Astrocyte (in vitro differentiated cells and primary cell): ENCODE measurements at regions not wholly inside any gene's neighbourhood (a gene's known extent, or its start where the extent isn't known, plus 50 kb on each side); places are given as distances from the start of the nearest gene placed in this dataset.
A peak's percentile ranks its signal among the peaks of the same experiment; 100 is the strongest.

ENCODE experiments used
- DNase-seq: peaks from one replicate; pipeline ENCODE4 v3.0.0-alpha.2; 2010; ENCODE audit warnings: low read depth
- FAIRE-seq: peaks from 2 replicates; lab custom pipeline; 2011; peaks lifted over from hg19 to GRCh38; lab: Jason Lieb, UNC
- H2AFZ ChIP-seq: 2 replicates; pipeline ENCODE4 v1.6.0; 2012; ENCODE audit warnings: low read depth, low read length, inconsistent platforms
- H3K27ac ChIP-seq: 2 replicates; pipeline ENCODE4 v1.5.1; 2011; ENCODE audit warnings: low read depth, low read length, inconsistent platforms
- H3K27me3 ChIP-seq: 2 replicates; pipeline ENCODE4 v1.6.0; 2011; ENCODE audit warnings: low read length, inconsistent platforms; ENCODE audit not compliant: insufficient read depth
- H3K36me3 ChIP-seq: 2 replicates; pipeline ENCODE4 v1.5.1; 2011; ENCODE audit warnings: low read length, inconsistent platforms; ENCODE audit not compliant: insufficient read depth
- H3K4me1 ChIP-seq: 2 replicates; pipeline ENCODE4 v1.5.1; 2011; ENCODE audit warnings: low read length, inconsistent platforms; ENCODE audit not compliant: insufficient read depth
- H3K4me2 ChIP-seq: 2 replicates; pipeline ENCODE4 v1.6.0; 2012; ENCODE audit warnings: low read length, inconsistent platforms
- H3K4me3 ChIP-seq: 2 replicates; pipeline ENCODE4 v1.5.1; 2011; ENCODE audit warnings: low read depth, mild to moderate bottlenecking, low read length, inconsistent platforms; ENCODE audit not compliant: insufficient read depth
- H3K79me2 ChIP-seq: 2 replicates; pipeline ENCODE4 v1.6.0; 2012; ENCODE audit warnings: mild to moderate bottlenecking, low read length, inconsistent platforms; ENCODE audit not compliant: insufficient read depth
- H3K9ac ChIP-seq: 2 replicates; pipeline ENCODE4 v1.6.0; 2012; ENCODE audit warnings: mild to moderate bottlenecking, low read length, inconsistent platforms
- H3K9me3 ChIP-seq: 2 replicates; pipeline ENCODE4 v1.5.1; 2012; ENCODE audit warnings: low read depth, mild to moderate bottlenecking, low read length, inconsistent platforms; ENCODE audit not compliant: insufficient read depth
- H4K20me1 ChIP-seq: 2 replicates; pipeline ENCODE4 v1.6.0; 2012; ENCODE audit warnings: low read length, inconsistent platforms; ENCODE audit not compliant: insufficient read depth
- H3K27ac Mint-ChIP-seq: one replicate; pipeline ENCODE4 v1.8.0; 2021; ENCODE audit warnings: mild to moderate bottlenecking, mixed read lengths; ENCODE audit not compliant: unreplicated experiment
- H3K27me3 Mint-ChIP-seq: one replicate; pipeline ENCODE4 v1.8.0; 2021; ENCODE audit warnings: low read depth, mixed read lengths; ENCODE audit not compliant: unreplicated experiment
- H3K36me3 Mint-ChIP-seq: one replicate; pipeline ENCODE4 v1.8.0; 2021; ENCODE audit warnings: low read depth, mixed read lengths; ENCODE audit not compliant: unreplicated experiment
- H3K4me1 Mint-ChIP-seq: one replicate; pipeline ENCODE4 v1.8.0; 2021; ENCODE audit warnings: low read depth, mixed read lengths; ENCODE audit not compliant: unreplicated experiment
- H3K4me3 Mint-ChIP-seq: one replicate; pipeline ENCODE4 v1.8.0; 2021; ENCODE audit warnings: mild to moderate bottlenecking, moderate library complexity, mixed read lengths; ENCODE audit not compliant: unreplicated experiment
- H3K9me3 Mint-ChIP-seq: one replicate; pipeline ENCODE4 v1.8.0; 2021; ENCODE audit warnings: mild to moderate bottlenecking, mixed read lengths; ENCODE audit not compliant: unreplicated experiment
- EZH2 ChIP-seq: IDR thresholded peaks from 2 replicates; pipeline ENCODE4 v1.6.1; 2012; ENCODE audit warnings: mild to moderate bottlenecking, low read length, inconsistent platforms; ENCODE audit not compliant: insufficient read depth
- TF ChIP-seq, protein P1 (sequence below): IDR thresholded peaks from 2 replicates; pipeline ENCODE4 v1.5.1; 2011; ENCODE audit warnings: low read depth, mild to moderate bottlenecking, inconsistent platforms, low read length, moderate library complexity; ENCODE audit not compliant: insufficient read depth

DNA sequence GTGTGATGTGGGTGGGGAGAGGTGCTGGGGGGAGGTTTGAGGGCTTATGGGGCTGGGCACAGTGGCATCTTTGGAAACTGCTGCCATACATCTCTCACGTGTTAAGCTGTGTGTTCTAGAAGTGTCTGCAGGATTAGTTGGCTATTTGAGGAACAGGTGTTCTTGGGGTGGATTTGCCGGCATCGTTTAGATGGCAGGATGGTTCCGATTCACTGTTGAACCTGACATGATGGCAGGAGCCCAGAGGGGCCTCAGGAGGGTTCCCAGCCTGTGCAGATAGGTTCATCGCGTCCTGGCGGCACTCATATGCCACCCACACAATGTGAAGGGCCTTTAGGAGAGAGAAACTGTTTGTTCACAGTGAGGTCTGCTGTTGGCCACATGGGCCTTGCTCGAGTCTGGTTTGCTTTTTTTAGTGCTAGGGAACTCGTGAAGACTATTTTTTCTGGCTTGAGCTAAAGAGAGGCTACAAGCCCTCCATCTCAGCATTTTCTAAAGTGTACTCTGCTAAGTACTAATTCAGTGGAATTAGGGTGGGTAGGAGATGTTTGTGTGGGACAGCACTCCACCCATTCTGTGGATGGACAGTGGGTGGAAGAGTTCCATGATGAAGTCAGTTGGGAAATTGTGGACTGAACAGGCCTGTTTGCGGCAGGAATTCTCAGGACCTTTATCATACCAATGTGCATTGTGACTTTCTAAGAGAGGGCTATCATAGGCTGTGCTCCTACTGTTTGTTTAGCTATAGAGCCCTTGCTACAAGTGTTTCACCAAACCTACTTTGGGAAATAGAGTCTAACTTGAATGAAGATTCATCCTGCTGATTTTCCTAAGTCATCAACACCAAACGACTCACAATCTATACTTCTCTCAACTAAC is 55.4 kb upstream of the PLET1 start:
- DNase-seq (no peak), FAIRE-seq (no peak)
- Histone ChIP-seq H3K79me2 (no peaks in the 10 kb centered on the region), H3K27ac (no peak overlapping the region), H3K27me3 (no peaks in the 10 kb centered on the region), H3K9ac (no peak overlapping the region), H3K4me1 (peaks cover 27% of the 10 kb centered on the region), H3K4me2 (no peak overlapping the region), H3K4me3 (no peak overlapping the region), H3K36me3 (no peaks in the 10 kb centered on the region), H2AFZ (no peak overlapping the region), H3K9me3 (no peaks in the 10 kb centered on the region), H4K20me1 (no peaks in the 10 kb centered on the region)
- no peak for TF ChIP-seq EZH2
- TF ChIP-seq, protein P1, sequence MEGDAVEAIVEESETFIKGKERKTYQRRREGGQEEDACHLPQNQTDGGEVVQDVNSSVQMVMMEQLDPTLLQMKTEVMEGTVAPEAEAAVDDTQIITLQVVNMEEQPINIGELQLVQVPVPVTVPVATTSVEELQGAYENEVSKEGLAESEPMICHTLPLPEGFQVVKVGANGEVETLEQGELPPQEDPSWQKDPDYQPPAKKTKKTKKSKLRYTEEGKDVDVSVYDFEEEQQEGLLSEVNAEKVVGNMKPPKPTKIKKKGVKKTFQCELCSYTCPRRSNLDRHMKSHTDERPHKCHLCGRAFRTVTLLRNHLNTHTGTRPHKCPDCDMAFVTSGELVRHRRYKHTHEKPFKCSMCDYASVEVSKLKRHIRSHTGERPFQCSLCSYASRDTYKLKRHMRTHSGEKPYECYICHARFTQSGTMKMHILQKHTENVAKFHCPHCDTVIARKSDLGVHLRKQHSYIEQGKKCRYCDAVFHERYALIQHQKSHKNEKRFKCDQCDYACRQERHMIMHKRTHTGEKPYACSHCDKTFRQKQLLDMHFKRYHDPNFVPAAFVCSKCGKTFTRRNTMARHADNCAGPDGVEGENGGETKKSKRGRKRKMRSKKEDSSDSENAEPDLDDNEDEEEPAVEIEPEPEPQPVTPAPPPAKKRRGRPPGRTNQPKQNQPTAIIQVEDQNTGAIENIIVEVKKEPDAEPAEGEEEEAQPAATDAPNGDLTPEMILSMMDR: no peak
- H3K36me3 Mint-ChIP-seq: peaks cover 2% of the 10 kb centered on the region
- H3K9me3 Mint-ChIP-seq: peaks cover 2% of the 10 kb centered on the region
- H3K4me1 Mint-ChIP-seq: peaks cover 2% of the 10 kb centered on the region
- peaks cover 8% of the 10 kb centered on the region for H3K27me3 Mint-ChIP-seq
- no peak overlapping the region for H3K27ac Mint-ChIP-seq
- H3K4me3 Mint-ChIP-seq: no peak overlapping the region

DNA sequence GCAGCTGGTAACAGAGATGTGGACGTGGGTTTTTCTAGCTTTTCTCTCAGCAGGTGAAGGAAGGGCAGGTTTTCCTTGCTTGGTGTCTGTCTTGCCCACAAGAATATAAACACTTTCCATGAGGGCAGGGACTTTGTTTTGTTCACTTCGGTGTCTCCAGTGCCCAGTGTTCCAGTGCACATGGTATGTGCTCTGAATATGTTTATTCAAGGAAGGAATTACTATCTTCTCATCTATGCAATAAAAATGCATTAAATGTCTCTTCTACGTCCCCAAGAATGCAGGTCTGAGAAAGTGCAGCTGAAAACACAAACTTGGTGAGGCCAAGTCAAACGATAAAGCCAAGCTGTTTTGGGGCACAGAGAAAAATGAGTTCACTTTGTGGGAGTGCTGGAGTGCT is 56.3 kb upstream of the PLET1 start:
- Histone ChIP-seq H3K79me2 (no peaks in the 10 kb centered on the region), H3K4me3 (no peak overlapping the region), H3K27ac (peak overlapping the region; percentile 53), H3K27me3 (no peaks in the 10 kb centered on the region), H3K9me3 (no peaks in the 10 kb centered on the region), H2AFZ (no peak overlapping the region), H3K36me3 (no peaks in the 10 kb centered on the region), H3K9ac (no peak overlapping the region), H3K4me1 (peaks cover 36% of the 10 kb centered on the region), H4K20me1 (no peaks in the 10 kb centered on the region), H3K4me2 (no peak overlapping the region)
- no peak for DNase-seq
- Mint-ChIP-seq H3K9me3 (peaks cover 2% of the 10 kb centered on the region), H3K27me3 (peaks cover 7% of the 10 kb centered on the region), H3K4me1 (peaks cover 2% of the 10 kb centered on the region), H3K4me3 (no peak overlapping the region), H3K36me3 (peaks cover 2% of the 10 kb centered on the region), H3K27ac (no peak overlapping the region)
- TF ChIP-seq, protein P1: no peak
- no peak for TF ChIP-seq EZH2
- FAIRE-seq: no peak

DNA sequence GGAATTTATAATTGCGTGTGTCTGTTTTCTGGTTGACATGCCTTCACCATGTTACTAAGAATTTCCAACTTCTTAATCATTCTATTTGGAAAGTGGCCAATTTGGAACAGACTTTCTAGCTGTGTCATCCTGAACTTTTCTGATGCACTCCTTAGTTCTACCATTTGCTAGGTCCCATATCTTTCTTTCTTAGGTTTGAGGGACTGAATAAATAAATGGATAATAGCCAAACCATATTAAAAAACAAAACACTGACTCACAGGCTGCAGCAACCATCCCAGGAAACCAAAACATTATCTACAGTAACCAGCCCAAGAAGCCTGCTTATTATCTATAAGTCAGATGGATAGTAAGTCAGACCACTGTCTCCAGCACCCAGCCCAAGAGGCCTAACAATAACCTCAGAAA is 57.5 kb upstream of the PLET1 start:
- no peak overlapping the region for H3K4me3 Mint-ChIP-seq
- peak; percentile 98 for FAIRE-seq
- peak overlapping the region; percentile 80 for H3K27ac ChIP-seq

More for the DNA sequence above, 57.5 kb upstream of the PLET1 start:
- peak; percentile 90 for DNase-seq
- no peak overlapping the region for H3K4me3 ChIP-seq
- peak overlapping the region; percentile 25 for H3K9ac ChIP-seq
- Mint-ChIP-seq H3K27me3 (peaks cover 14% of the 10 kb centered on the region), H3K27ac (no peak overlapping the region), H3K9me3 (peaks cover 2% of the 10 kb centered on the region), H3K36me3 (peaks cover 2% of the 10 kb centered on the region), H3K4me1 (peaks cover 2% of the 10 kb centered on the region)
- H3K9me3 ChIP-seq: no peaks in the 10 kb centered on the region
- no peaks in the 10 kb centered on the region for H3K79me2 ChIP-seq
- peak overlapping the region; percentile 43 for H3K4me2 ChIP-seq
- H3K36me3 ChIP-seq: no peaks in the 10 kb centered on the region
- H3K4me1 ChIP-seq: peaks cover 39% of the 10 kb centered on the region
- TF ChIP-seq, protein P1: no peak
- TF ChIP-seq EZH2: no peak
- no peaks in the 10 kb centered on the region for H3K27me3 ChIP-seq
- H4K20me1 ChIP-seq: no peaks in the 10 kb centered on the region
- H2AFZ ChIP-seq: no peak overlapping the region
